Psoas muscle (tissue), 7 donors: ENCODE measurements at regions not wholly inside any gene's neighbourhood (a gene's known extent, or its start where the extent isn't known, plus 50 kb on each side); places are given as distances from the start of the nearest gene placed in this dataset.

Source experiments
- ATAC-seq, 4 donors: fragments of 200-7000 bp; cut with Tn5 transposase; one replicate each; pipeline ENCODE4 v1.9.1; 2020; ENCODE audit warnings: moderate library complexity in 3 of 4, mild to moderate bottlenecking in 2 of 4
- DNase-seq, 2 donors: peaks; one replicate each; pipeline ENCODE4 v3.0.0-alpha.2; 2020
- H3K27ac ChIP-seq: fragments of 200-600 bp; one replicate; pipeline ENCODE4 v1.8.0; 2022
- H3K27me3 ChIP-seq, 3 donors: fragments of 200-600 bp in 1 of 3; one replicate each; pipeline versions ENCODE4 v1.6.1 to v1.8.0; 2013 to 2022; ENCODE audit warnings: low read length in 2 of 3, mild to moderate bottlenecking in 2 of 3, moderate library complexity in 1 of 3; ENCODE audit not compliant: insufficient read depth in 3 of 3
- H3K36me3 ChIP-seq, 2 donors: fragments of 200-600 bp in 1 of 2; one replicate each; pipeline versions ENCODE4 v1.6.1 to v1.8.0; 2013 to 2022; ENCODE audit warnings: low read depth in 1 of 2, mild to moderate bottlenecking in 1 of 2, moderate library complexity in 1 of 2; ENCODE audit not compliant: insufficient read depth in 1 of 2
- H3K4me1 ChIP-seq: fragments of 200-600 bp; one replicate; pipeline ENCODE4 v1.8.0; 2022
- H3K4me3 ChIP-seq: fragments of 200-600 bp; one replicate; pipeline ENCODE4 v1.8.0; 2022; ENCODE audit warnings: mild to moderate bottlenecking
- H3K9me3 ChIP-seq: fragments of 200-600 bp; one replicate; pipeline ENCODE4 v1.8.0; 2022
- CTCF ChIP-seq: fragments of 200-600 bp; IDR thresholded peaks from one replicate; pipeline ENCODE4 v1.8.0; 2022; ENCODE audit warnings: antibody characterized with exemption
- WGBS, 3 donors: extraction: QIAGEN DNeasy Blood & Tissue Kit; methylation state at CpG; one replicate each; pipeline versions ENCODE4 v1.1.6 to v1.1.7; 2013; 5-methylcytosine and 5-hydroxymethylcytosine counted together
- intact Hi-C, 2 donors: fragments of 100-400 bp; cut with DNase I; formaldehyde crosslinking; loops; one replicate each; pipeline versions ENCODE4 v1.11.0 to v1.14.2; 2022
- donor health status: healthy with polysubstance abuse.
- donor health status: DM: no; HTN: no; CAD: no; lungs with moderate emphysema.
- donor health status: Bipolar disorder and iron deficiency.
- donor health status: healthy.
- donor health status: DM: yes; HTN: yes; CAD: no.
- donor health status: DM: no; HTN: no; CAD: no.
- donor health status: DM: yes; HTN: yes; CAD: no.

DNA sequence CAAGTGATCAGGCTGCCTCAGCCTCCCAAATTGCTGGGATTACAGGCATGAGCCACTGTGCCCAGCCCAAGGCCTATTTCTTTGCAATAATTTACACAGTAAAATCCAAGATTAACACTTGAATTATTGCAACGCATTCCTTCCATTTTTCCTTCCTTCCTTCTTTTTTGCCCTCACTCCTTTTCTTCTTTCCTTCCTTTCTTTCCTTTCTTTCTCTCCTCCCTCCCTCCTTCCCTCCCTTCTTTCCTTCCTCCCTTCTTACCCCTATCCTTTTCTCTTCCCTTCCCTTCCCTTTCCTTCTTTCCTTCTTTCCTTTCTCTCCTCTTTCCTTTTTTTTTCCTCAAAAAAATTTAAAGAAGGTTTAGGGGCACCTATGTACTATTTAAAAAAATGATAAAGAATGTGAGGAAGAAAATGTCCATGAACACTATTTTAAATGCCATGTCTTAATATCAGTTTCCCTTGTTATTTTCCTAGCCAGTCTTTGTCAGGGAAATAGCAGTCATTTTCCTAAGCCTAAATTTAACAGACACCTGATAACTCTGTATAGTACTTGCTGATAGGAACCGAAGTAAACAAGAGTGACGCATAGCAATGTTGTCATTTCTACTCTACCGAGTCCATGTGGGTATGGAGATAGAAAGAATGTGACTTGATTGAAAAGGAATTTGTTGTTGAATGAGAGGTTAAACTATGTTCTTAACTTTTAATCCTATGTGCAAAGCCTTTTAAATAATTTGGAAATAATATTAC, 79.8 kb upstream of the HMCN1 start:
- H3K27me3 ChIP-seq, result no peaks in the 10 kb centered on the region
- no peaks in the 10 kb centered on the region for H3K36me3 ChIP-seq
- H3K4me1 ChIP-seq, result no peaks in the 10 kb centered on the region
- H3K4me3 ChIP-seq, result no peak overlapping the region
- no peak for TF ChIP-seq CTCF
- DNase-seq, result no peak
- intact Hi-C loops, result no loop called here
- no peak overlapping the region for H3K27ac ChIP-seq
- 82 to 84% (median 83%) methylated on average over 4 of the region's 4 CpGs for WGBS, 3 donors
- no peak for ATAC-seq
- H3K9me3 ChIP-seq, result no peaks in the 10 kb centered on the region

- WGBS, 3 donors, result 74 to 94% (median 79%) methylated on average over 1 of the region's 1 CpG
- H3K27me3 ChIP-seq, result no peaks in the 10 kb centered on the region
- no peak overlapping the region for H3K27ac ChIP-seq
- DNase-seq (no peak), ATAC-seq (no peak)
- H3K9me3 ChIP-seq, result no peaks in the 10 kb centered on the region
- no peak for TF ChIP-seq CTCF
- no peaks in the 10 kb centered on the region for H3K36me3 ChIP-seq
- H3K4me1 ChIP-seq, result no peaks in the 10 kb centered on the region
- intact Hi-C loops, result no loop called here
- no peak overlapping the region for H3K4me3 ChIP-seq
Observed at GRCh38 chr1:185653615-185654014, 80.6 kb upstream of the HMCN1 start.

DNA sequence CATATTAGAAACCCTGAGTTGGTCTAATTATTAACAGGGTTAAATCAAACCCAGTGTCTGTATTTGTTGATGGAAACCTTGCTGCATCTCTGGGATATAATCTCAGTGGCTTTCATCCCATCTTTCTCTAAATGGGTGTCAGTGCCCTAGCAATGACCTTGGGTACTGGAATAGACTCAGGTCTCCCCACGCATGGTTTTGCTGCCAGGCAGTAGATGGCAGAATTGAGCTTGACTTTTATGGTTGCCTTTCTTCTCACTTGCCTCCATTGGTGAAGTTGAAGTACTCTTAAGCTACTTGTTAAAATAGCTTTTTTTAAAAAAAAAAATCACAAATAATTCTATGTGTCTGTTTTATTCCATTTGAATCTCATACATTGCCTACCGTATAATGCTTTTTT, 81.8 kb upstream of the HMCN1 start:
- H3K4me3 ChIP-seq, result no peak overlapping the region
- no peak overlapping the region for H3K27ac ChIP-seq
- ATAC-seq (no peak), DNase-seq (no peak)
- no peaks in the 10 kb centered on the region for H3K9me3 ChIP-seq
- 83 to 89% (median 84%) methylated on average over 2 of the region's 2 CpGs for WGBS, 3 donors
- H3K4me1 ChIP-seq, result no peaks in the 10 kb centered on the region
- H3K36me3 ChIP-seq, result no peaks in the 10 kb centered on the region
- intact Hi-C loops, result no loop called here
- TF ChIP-seq CTCF, result no peak
- H3K27me3 ChIP-seq, result no peaks in the 10 kb centered on the region

DNA sequence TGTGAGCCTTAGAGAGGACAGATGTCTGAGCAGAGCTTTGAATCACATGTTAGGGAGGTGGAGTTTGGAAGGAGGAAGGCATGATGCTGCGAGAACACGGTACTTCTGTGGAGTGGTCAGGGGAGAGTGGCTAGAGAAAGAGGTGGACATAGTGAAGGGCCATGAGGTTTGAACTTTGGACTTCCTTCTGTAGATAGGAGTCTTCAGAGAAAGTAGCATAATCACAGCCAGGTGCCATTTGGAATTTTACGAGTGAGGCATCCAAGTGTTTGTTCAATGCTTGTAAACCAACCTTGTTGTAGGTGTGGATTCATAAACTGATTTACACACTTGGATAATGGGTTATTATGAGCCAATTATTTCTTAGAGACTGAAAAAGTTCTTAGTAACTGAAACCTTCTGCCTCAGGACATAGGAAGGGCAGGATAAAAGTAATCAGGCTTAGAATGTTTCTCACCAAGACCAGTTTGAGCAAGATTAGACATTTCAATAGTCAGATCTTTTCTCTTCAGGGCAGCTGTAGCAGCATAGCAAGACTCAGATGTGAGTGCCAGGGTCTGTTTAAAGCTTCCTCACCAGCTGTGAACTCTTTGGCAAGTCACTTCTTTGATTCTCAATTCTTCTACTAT, 83.5 kb upstream of the HMCN1 start:
- no peak for ATAC-seq
- H3K36me3 ChIP-seq, result no peaks in the 10 kb centered on the region
- intact Hi-C loops, result no loop called here

More for the DNA sequence above, 83.5 kb upstream of the HMCN1 start:
- Histone ChIP-seq H3K4me1 (no peaks in the 10 kb centered on the region), H3K4me3 (no peak overlapping the region), H3K27me3 (no peaks in the 10 kb centered on the region), H3K27ac (no peak overlapping the region), H3K9me3 (no peaks in the 10 kb centered on the region)
- no peak for TF ChIP-seq CTCF
- 50 to 78% (median 59%) methylated on average over 3 of the region's 3 CpGs for WGBS, 3 donors
- no peak for DNase-seq
